Vagina (tissue), 2 donors: ENCODE measurements at regions not wholly inside any gene's neighbourhood (a gene's known extent, or its start where the extent isn't known, plus 50 kb on each side); places are given as distances from the start of the nearest gene placed in this dataset.

Experiments used
- DNase-seq, 2 donors: peaks; one replicate each; pipeline ENCODE4 v3.0.0-alpha.2; 2017; ENCODE audit errors: extremely low spot score in 2 of 2
- H3K27ac ChIP-seq: fragments of 200-600 bp; sonication (generic); one replicate; pipeline ENCODE4 v1.5.1; 2019
- H3K27me3 ChIP-seq: fragments of 200-600 bp; sonication (generic); one replicate; pipeline ENCODE4 v1.5.1; 2019
- H3K36me3 ChIP-seq, 2 donors: fragments of 200-600 bp; sonication (generic); one replicate each; pipeline ENCODE4 v1.5.1; 2017 to 2019
- H3K4me1 ChIP-seq: fragments of 200-600 bp; sonication (generic); one replicate; pipeline ENCODE4 v1.5.1; 2019
- H3K4me3 ChIP-seq, 2 donors: fragments of 200-600 bp; sonication (generic); 1 replicate in 1 of 2; 2 replicates in 1 of 2; pipeline ENCODE4 v1.5.1; 2016 to 2019
- H3K9me3 ChIP-seq: fragments of 200-600 bp; sonication (generic); one replicate; pipeline ENCODE4 v1.5.1; 2019
- POLR2A ChIP-seq, 2 donors: fragments of 450-650 bp; IDR thresholded peaks; one replicate each; pipeline ENCODE4 v1.6.1; 2017; ENCODE audit warnings: antibody characterized with exemption in 2 of 2, mild to moderate bottlenecking in 2 of 2, moderate library complexity in 2 of 2
- POLR2AphosphoS5 ChIP-seq, 2 donors: sonication (generic); formaldehyde crosslinking; IDR thresholded peaks; one replicate each; pipeline ENCODE4 v1.9.0; 2017; ENCODE audit warnings: antibody characterized with exemption in 2 of 2, mild to moderate bottlenecking in 2 of 2, low read depth in 1 of 2; ENCODE audit not compliant: insufficient read depth in 1 of 2
- intact Hi-C: fragments of 100-400 bp; cut with DNase I; formaldehyde crosslinking; loops from one replicate; pipeline ENCODE4 v1.15.1; 2023
- TF ChIP-seq, protein P1 (sequence below), 3 experiments: fragments of 450-650 bp in 2 of 3; fragments of 200-600 bp in 1 of 3; sonication (generic) in 1 of 3; IDR thresholded peaks; one replicate each; pipeline ENCODE4 v1.5.1; 2017 to 2019; ENCODE audit warnings: antibody characterized with exemption in 3 of 3, mild to moderate bottlenecking in 2 of 3, moderate library complexity in 2 of 3

DNA sequence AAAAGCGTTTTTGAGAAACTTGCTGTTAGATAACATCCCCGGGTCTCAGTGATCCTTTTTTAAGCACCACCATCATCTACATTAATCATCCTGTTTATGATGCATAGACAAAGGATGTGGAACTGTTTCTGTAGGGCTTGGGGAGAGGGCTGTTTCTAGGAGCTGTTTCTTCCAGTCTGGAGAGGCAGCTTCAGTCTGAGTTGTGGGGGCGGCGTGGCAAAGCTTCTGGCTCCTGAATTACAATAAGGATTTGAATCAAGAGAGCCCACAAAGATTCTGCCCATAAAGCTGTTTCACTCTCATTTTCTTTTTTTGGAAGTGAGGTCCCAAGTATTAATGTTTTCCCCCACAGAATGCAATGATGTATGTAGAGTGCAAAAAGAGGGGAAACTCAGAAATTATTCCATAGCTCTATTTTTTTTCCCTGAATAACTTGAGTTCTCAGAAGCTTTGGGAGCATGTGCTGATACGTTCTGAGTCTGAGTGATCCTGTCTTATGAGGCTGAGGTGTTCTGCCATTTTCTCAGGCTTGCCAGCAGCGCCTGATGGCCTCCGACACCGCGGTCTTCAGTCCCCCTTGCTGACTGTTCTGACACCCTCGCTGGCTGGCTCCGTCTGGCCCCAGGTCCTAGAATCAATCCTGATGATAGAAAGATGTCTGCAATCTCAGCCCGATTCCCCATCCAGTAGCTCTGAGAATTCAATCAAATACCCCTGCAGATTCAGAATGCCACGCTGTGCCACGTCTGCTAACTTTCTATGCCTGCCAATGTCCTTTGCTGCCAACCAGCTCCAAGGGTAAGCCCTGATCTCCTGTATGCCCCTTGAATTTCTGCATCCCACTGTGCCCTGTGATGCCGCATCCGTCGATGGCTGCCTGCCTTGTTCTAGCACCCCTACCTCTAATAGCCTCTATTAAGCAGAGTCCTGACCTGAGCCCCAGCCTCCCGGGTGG is 92.4 kb upstream of the AKT3 start:
- Histone ChIP-seq H3K4me1 (no peaks in the 10 kb centered on the region), H3K27me3 (no peaks in the 10 kb centered on the region), H3K27ac (no peak overlapping the region), H3K36me3 (no peaks in the 10 kb centered on the region), H3K9me3 (no peaks in the 10 kb centered on the region), H3K4me3 (no peak overlapping the region)
- DNase-seq: no peak
- no peak for TF ChIP-seq POLR2AphosphoS5 (IDR thresholded peaks at IDR 0.05; ENCODE audit: insufficient read depth in 1 of 2, low read depth in 1 of 2)
- no peak for TF ChIP-seq POLR2A (IDR thresholded peaks at IDR 0.05)
- TF ChIP-seq, protein P1, sequence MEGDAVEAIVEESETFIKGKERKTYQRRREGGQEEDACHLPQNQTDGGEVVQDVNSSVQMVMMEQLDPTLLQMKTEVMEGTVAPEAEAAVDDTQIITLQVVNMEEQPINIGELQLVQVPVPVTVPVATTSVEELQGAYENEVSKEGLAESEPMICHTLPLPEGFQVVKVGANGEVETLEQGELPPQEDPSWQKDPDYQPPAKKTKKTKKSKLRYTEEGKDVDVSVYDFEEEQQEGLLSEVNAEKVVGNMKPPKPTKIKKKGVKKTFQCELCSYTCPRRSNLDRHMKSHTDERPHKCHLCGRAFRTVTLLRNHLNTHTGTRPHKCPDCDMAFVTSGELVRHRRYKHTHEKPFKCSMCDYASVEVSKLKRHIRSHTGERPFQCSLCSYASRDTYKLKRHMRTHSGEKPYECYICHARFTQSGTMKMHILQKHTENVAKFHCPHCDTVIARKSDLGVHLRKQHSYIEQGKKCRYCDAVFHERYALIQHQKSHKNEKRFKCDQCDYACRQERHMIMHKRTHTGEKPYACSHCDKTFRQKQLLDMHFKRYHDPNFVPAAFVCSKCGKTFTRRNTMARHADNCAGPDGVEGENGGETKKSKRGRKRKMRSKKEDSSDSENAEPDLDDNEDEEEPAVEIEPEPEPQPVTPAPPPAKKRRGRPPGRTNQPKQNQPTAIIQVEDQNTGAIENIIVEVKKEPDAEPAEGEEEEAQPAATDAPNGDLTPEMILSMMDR (IDR thresholded peaks at IDR 0.05): no peak
- intact Hi-C loops: no loop called here

DNA sequence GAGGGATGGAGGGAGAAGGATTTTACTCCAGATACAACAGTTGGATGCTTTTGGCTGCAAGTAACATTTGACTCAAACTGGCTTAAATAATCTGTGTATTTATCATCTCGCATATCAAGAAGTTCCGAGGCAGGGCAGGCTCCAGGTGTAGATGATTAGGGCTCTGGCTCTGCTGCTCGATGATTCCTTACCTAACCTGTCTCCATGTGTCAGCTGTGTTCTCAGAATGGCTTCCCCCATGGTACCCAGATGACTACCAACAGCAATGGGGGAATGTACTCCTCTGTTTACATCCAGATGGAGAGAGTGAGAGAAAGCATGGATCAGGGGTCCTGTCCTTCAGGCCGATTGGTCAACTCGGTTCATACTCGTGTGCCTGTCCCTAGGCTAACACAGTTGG is 90.4 kb upstream of the AKT3 start:
- H3K36me3 ChIP-seq: no peaks in the 10 kb centered on the region
- intact Hi-C loops: no loop called here
- TF ChIP-seq POLR2AphosphoS5 (IDR thresholded peaks at IDR 0.05; ENCODE audit: insufficient read depth in 1 of 2, low read depth in 1 of 2) (no peak), POLR2A (IDR thresholded peaks at IDR 0.05) (no peak)
- TF ChIP-seq, protein P1 (IDR thresholded peaks at IDR 0.05): no peak
- H3K27me3 ChIP-seq: no peaks in the 10 kb centered on the region
- DNase-seq: no peak
- H3K4me1 ChIP-seq: no peaks in the 10 kb centered on the region
- H3K9me3 ChIP-seq: no peaks in the 10 kb centered on the region
- no peak overlapping the region for H3K4me3 ChIP-seq
- H3K27ac ChIP-seq: no peak overlapping the region

DNA sequence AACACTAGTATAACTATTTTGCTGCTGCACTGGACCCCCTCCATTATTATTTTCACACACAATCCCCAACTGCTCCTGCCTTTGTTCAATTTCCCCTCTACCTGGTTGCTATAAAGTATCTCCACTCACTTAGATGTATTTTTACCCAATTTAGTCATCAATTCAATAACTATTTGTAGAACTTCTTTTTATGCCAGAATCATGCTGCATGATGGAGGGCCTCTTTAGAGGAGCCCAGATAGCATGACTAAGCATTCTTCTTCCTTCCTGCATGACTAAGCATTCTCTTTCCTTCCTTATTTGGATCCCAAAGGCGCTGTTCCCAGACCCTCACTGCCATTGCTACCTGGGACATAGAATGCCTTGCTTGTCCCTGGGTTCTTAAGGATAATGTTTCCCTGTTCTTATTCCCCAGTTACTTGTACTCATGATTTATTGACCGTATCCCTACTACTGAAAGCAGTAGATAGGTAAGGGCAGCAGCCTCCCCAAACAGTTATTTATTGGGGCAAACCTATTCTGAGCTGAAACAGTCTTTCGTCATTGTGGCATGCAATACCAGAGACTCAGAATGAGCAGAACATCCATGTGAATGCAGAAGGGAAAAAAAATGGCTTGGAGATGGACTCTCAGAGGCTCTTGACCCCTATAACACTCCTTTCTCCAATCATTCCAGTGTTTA is 89.3 kb upstream of the AKT3 start:
- intact Hi-C loops: no loop called here
- DNase-seq: no peak
- no peaks in the 10 kb centered on the region for H3K36me3 ChIP-seq
- no peak overlapping the region for H3K4me3 ChIP-seq
- no peaks in the 10 kb centered on the region for H3K4me1 ChIP-seq
- no peak overlapping the region for H3K27ac ChIP-seq
- no peaks in the 10 kb centered on the region for H3K9me3 ChIP-seq
- no peaks in the 10 kb centered on the region for H3K27me3 ChIP-seq
- TF ChIP-seq, protein P1 (IDR thresholded peaks at IDR 0.05): no peak
- no peak for TF ChIP-seq POLR2AphosphoS5 (IDR thresholded peaks at IDR 0.05; ENCODE audit: insufficient read depth in 1 of 2, low read depth in 1 of 2)
- TF ChIP-seq POLR2A (IDR thresholded peaks at IDR 0.05): no peak

DNA sequence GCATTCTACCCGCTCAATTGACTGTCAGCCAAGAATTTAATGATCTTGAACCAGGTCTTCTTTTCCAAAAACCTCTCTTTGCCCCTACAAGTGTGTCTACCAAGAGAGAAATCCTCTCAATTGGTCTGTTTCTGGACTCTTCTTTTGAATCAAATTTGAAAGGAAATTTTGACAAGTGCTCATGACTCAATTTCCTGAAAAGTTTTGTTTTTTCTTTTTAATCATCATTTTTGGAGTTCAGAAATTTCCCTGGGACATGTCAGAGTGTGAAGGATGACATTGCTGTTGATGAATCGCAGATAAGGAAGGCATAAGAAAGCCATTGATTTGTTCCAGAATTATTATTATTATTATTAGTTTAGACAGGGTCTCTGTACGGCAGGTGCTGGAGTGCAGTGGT is 88.2 kb upstream of the AKT3 start:
- no peak overlapping the region for H3K4me3 ChIP-seq
- no peaks in the 10 kb centered on the region for H3K27me3 ChIP-seq
- H3K4me1 ChIP-seq: no peaks in the 10 kb centered on the region
- H3K9me3 ChIP-seq: no peaks in the 10 kb centered on the region
- H3K36me3 ChIP-seq: no peaks in the 10 kb centered on the region
- intact Hi-C loops: no loop called here
- TF ChIP-seq POLR2AphosphoS5 (IDR thresholded peaks at IDR 0.05; ENCODE audit: insufficient read depth in 1 of 2, low read depth in 1 of 2) (no peak), POLR2A (IDR thresholded peaks at IDR 0.05) (no peak)
- TF ChIP-seq, protein P1 (IDR thresholded peaks at IDR 0.05): no peak
- H3K27ac ChIP-seq: no peak overlapping the region
- no peak for DNase-seq

DNA sequence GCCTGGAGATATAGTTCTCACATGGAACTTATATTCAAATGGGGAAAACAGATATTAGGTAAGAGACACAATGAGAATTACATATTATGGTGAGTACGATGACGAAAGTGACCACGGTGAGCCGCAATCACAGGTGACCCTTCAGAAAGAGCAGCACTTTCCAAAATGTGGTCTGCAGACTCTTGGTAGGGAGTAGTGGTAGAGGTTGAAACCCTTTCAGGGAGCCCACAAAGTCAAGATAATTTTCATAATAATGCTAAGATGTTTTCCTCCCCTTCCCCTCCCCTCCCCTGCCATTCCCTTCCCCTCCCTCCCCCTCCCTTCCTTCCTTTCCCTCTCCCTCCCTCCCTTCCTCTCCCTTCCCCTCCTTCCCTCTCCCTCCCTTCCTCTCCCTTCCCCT is 83.5 kb upstream of the AKT3 start:
- DNase-seq: no peak
- no peak overlapping the region for H3K4me3 ChIP-seq
- intact Hi-C loops: no loop called here
- no peaks in the 10 kb centered on the region for H3K36me3 ChIP-seq
- no peaks in the 10 kb centered on the region for H3K27me3 ChIP-seq
- TF ChIP-seq, protein P1 (IDR thresholded peaks at IDR 0.05): no peak
- TF ChIP-seq POLR2AphosphoS5 (IDR thresholded peaks at IDR 0.05; ENCODE audit: insufficient read depth in 1 of 2, low read depth in 1 of 2) (no peak), POLR2A (IDR thresholded peaks at IDR 0.05) (no peak)
- no peak overlapping the region for H3K27ac ChIP-seq
- H3K4me1 ChIP-seq: no peaks in the 10 kb centered on the region
- no peaks in the 10 kb centered on the region for H3K9me3 ChIP-seq
